IPS DF 6.9 (cell line): ENCODE measurements at regions not wholly inside any gene's neighbourhood (a gene's known extent, or its start where the extent isn't known, plus 50 kb on each side); places are given as distances from the start of the nearest gene placed in this dataset.

Source experiments
- DNase-seq: peaks from one replicate; pipeline ENCODE4 v3.0.0-alpha.2; 2013; ENCODE audit warnings: low read depth, low spot score
- H3K27ac ChIP-seq: one replicate; pipeline ENCODE4 v1.5.1; 2013; ENCODE audit warnings: low read length, control low read depth
- H3K27me3 ChIP-seq: 2 replicates; pipeline ENCODE4 v1.6.1; 2013; ENCODE audit warnings: mild to moderate bottlenecking, low read length; ENCODE audit not compliant: control insufficient read depth, insufficient read depth
- H3K36me3 ChIP-seq: 2 replicates; pipeline ENCODE4 v1.6.1; 2013; ENCODE audit warnings: low read length; ENCODE audit not compliant: control insufficient read depth, insufficient read depth
- H3K4me1 ChIP-seq: 2 replicates; pipeline ENCODE4 v1.6.1; 2013; ENCODE audit warnings: low read length; ENCODE audit not compliant: control insufficient read depth, insufficient read depth
- H3K4me3 ChIP-seq: 2 replicates; pipeline ENCODE4 v1.5.1; 2013; ENCODE audit warnings: mild to moderate bottlenecking, low read length
- H3K9me3 ChIP-seq: 2 replicates; pipeline ENCODE4 v1.6.1; 2013; ENCODE audit warnings: low read length, inconsistent platforms; ENCODE audit not compliant: control insufficient read depth, insufficient read depth
- WGBS: extraction: QIAGEN DNeasy Blood & Tissue Kit; methylation state at CpG from one replicate; pipeline ENCODE4 v1.1.7; 2013; ENCODE audit warnings: mixed read lengths, missing lambda C conversion rate; ENCODE audit not compliant: insufficient read length, insufficient coverage; 5-methylcytosine and 5-hydroxymethylcytosine counted together

DNA sequence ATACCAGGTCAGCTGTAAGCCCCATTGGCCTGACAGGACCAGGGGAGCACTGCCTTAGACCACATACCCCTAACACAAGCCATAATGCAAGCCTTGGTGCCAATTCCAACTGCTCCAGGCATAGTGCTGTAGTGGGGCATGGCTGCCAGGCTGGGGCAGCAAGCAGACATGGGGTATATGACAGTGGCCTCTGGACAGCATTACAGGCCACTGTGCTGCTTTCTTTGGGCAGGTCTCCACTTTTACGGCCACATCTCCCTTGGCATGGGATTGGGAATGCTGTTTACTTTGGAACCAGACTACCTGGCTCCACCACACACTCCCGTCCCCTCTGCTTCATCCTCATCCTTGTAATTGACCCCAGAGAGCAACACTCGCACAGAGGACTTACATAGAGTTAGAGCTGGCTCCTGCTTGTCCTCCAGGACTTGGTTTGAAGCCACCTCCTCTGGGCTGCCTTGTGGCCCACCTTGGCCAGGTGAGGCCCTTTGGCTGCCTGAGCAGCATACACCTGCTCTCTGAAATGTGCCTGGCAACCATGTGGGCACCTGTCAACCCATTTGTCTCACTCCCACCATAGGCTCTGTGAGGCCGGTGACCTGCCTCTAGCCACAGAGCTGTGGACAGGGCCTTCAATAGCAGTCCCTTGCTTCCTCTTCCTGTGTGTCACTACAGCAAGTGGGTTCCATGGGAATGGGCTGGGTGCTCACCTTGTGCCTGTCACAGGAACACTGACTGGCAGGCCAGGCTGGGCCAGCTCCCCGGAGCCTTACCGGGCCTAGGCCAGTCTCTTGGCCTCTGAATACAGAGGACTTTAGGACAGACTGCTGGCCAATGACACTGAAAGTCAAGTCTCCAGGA is 262.6 kb upstream of the HS6ST1 start:
- no peak for DNase-seq
- Histone ChIP-seq H3K4me1 (no peaks in the 10 kb centered on the region), H3K36me3 (no peaks in the 10 kb centered on the region), H3K27ac (no peak overlapping the region), H3K4me3 (no peak overlapping the region), H3K27me3 (no peaks in the 10 kb centered on the region), H3K9me3 (no peaks in the 10 kb centered on the region)
- WGBS, result no CpG with 5 or more reads among the region's 6 CpGs

- Histone ChIP-seq H3K36me3 (no peaks in the 10 kb centered on the region), H3K27ac (no peak overlapping the region)
- WGBS, result no CpG with 5 or more reads among the region's 2 CpGs
Measured at GRCh38 chr2:128581849-128582244, 263.2 kb upstream of the HS6ST1 start.

GRCh38 chr2:128584296-128584890 is 265.7 kb upstream of the HS6ST1 start:
- 100% methylated on average over 8 of the region's 8 CpGs for WGBS
- no peak for DNase-seq
- H3K27ac ChIP-seq, result no peak overlapping the region
- H3K4me1 ChIP-seq, result no peaks in the 10 kb centered on the region
- no peaks in the 10 kb centered on the region for H3K27me3 ChIP-seq
- H3K9me3 ChIP-seq, result no peaks in the 10 kb centered on the region
- H3K4me3 ChIP-seq, result no peak overlapping the region
- no peaks in the 10 kb centered on the region for H3K36me3 ChIP-seq

More at GRCh38 chr2:128581849-128582244, 263.2 kb upstream of the HS6ST1 start:
- H3K9me3 ChIP-seq, result no peaks in the 10 kb centered on the region
- no peak overlapping the region for H3K4me3 ChIP-seq
- no peaks in the 10 kb centered on the region for H3K27me3 ChIP-seq
- no peaks in the 10 kb centered on the region for H3K4me1 ChIP-seq
- DNase-seq, result no peak

- no peak for DNase-seq
- no CpG with 5 or more reads among the region's 3 CpGs for WGBS
- H3K9me3 ChIP-seq, result no peaks in the 10 kb centered on the region
- no peaks in the 10 kb centered on the region for H3K27me3 ChIP-seq
- H3K36me3 ChIP-seq, result no peaks in the 10 kb centered on the region
- H3K4me1 ChIP-seq, result no peaks in the 10 kb centered on the region
- H3K27ac ChIP-seq, result no peak overlapping the region
- no peak overlapping the region for H3K4me3 ChIP-seq
Measured at GRCh38 chr2:128585706-128586105, 267.0 kb upstream of the HS6ST1 start.

DNA sequence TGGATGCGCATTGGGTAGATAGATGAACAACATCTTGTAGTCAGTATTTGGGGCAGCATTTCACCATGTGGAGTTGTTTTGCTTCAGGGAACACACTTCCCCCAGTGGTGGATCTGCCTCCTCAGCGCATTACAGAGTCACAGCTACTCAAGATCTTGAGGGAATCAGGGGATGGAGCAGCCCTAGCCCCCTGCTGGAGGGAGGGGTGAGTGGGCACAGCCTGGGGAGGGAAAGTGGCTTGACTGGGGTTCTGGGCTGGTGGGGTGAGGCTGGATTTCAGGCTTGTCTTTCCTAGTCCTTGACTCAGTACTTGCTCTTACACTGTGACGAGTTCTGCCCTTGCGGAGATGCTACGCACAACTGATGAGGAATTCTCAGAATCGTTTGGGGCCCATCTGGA is 271.0 kb upstream of the HS6ST1 start:
- no peaks in the 10 kb centered on the region for H3K27me3 ChIP-seq
- no peaks in the 10 kb centered on the region for H3K36me3 ChIP-seq
- no CpG with 5 or more reads among the region's 6 CpGs for WGBS
- no peak overlapping the region for H3K27ac ChIP-seq
- H3K4me3 ChIP-seq, result no peak overlapping the region
- H3K9me3 ChIP-seq, result no peaks in the 10 kb centered on the region
- no peaks in the 10 kb centered on the region for H3K4me1 ChIP-seq
- no peak for DNase-seq

DNA sequence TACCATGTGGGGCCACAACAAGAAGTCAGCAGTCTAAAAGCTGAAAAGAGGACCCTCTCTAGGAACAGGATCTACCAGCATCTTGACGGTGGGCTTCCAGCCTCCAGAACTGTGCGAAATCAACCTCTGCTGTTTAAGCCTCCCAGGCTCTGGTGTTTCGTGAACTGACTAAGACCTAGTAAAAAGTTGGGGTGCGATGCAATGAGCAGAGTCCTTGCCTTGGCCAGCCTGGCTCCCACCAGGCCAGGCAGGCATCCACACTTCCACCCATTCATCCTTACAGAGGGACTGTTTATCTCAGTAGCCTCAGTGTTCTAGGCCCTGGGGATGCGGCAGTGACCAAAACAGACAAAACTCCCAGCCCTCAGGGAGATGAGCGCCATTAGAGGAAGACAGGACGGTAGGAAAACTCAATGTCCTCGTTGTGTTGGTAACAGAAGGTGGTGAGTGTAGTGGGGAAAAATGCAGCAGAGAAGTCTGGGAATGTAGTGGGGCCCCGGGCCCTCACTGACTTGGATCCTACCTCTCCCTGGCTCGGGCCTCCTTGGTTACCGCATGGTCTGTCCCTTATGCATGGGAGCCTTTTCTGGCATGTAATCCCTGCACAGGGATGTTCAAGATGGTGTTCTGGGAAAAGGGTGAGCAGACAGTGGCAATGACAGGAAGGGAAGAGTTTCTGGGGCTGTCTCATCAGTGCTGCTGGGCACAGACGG is 271.8 kb upstream of the HS6ST1 start:
- no peaks in the 10 kb centered on the region for H3K36me3 ChIP-seq
- no CpG with 5 or more reads among the region's 12 CpGs for WGBS

GRCh38 chr2:128591022-128591860 is 272.6 kb upstream of the HS6ST1 start:
- no peaks in the 10 kb centered on the region for H3K27me3 ChIP-seq
- no peaks in the 10 kb centered on the region for H3K9me3 ChIP-seq
- no CpG with 5 or more reads among the region's 8 CpGs for WGBS
- no peak for DNase-seq
- H3K4me3 ChIP-seq, result no peak overlapping the region
- no peak overlapping the region for H3K27ac ChIP-seq
- H3K36me3 ChIP-seq, result no peaks in the 10 kb centered on the region
- no peaks in the 10 kb centered on the region for H3K4me1 ChIP-seq

More for the DNA sequence above, 271.8 kb upstream of the HS6ST1 start:
- Histone ChIP-seq H3K27ac (no peak overlapping the region), H3K27me3 (no peaks in the 10 kb centered on the region), H3K9me3 (no peaks in the 10 kb centered on the region), H3K4me3 (no peak overlapping the region), H3K4me1 (no peaks in the 10 kb centered on the region)
- DNase-seq, result no peak

GRCh38 chr2:128591861-128592822 is 273.5 kb upstream of the HS6ST1 start:
- WGBS, result no CpG with 5 or more reads among the region's 11 CpGs
- H3K27me3 ChIP-seq, result no peaks in the 10 kb centered on the region
- H3K36me3 ChIP-seq, result no peaks in the 10 kb centered on the region
- no peak overlapping the region for H3K27ac ChIP-seq
- no peak overlapping the region for H3K4me3 ChIP-seq
- no peak for DNase-seq
- H3K4me1 ChIP-seq, result no peaks in the 10 kb centered on the region
- no peaks in the 10 kb centered on the region for H3K9me3 ChIP-seq

- DNase-seq, result no peak
- Histone ChIP-seq H3K27me3 (no peaks in the 10 kb centered on the region), H3K4me3 (no peak overlapping the region), H3K9me3 (no peaks in the 10 kb centered on the region), H3K36me3 (no peaks in the 10 kb centered on the region), H3K4me1 (no peaks in the 10 kb centered on the region), H3K27ac (no peak overlapping the region)
- no CpG with 5 or more reads among the region's 3 CpGs for WGBS
Measured at GRCh38 chr2:128593518-128593878, 274.8 kb upstream of the HS6ST1 start.
